H1 (cell line): ENCODE measurements at regions not wholly inside any gene's neighbourhood (a gene's known extent, or its start where the extent isn't known, plus 50 kb on each side); places are given as distances from the start of the nearest gene placed in this dataset.

Experiments used
- CTCF ChIP-seq, 3 experiments: IDR thresholded peaks; 1 replicate in 2 of 3; 2 replicates in 1 of 3; pipeline versions ENCODE4 v1.5.1 to v1.6.1; 2011; ENCODE audit warnings: low read length in 3 of 3, mild to moderate bottlenecking in 3 of 3, inconsistent platforms in 2 of 3, low read depth in 1 of 3, moderate library complexity in 1 of 3; ENCODE audit not compliant: insufficient read depth in 1 of 3; ENCODE audit errors: control extremely low read depth in 1 of 3
- KDM5A ChIP-seq: fragments of 200-600 bp; IDR thresholded peaks from 2 replicates; pipeline ENCODE4 v1.7.1; 2012; ENCODE audit warnings: mild to moderate bottlenecking, low read length, inconsistent platforms, mixed read lengths
- PHF8 ChIP-seq: fragments of 200-600 bp; sonication (generic); conservative IDR thresholded peaks from 2 replicates; pipeline ENCODE4 v1.7.1; 2012; ENCODE audit warnings: low read depth, mild to moderate bottlenecking, inconsistent platforms, low read length, moderate library complexity
- USF2 ChIP-seq: IDR thresholded peaks from 2 replicates; pipeline ENCODE4 v1.6.1; 2011; ENCODE audit warnings: low read length, improper control_type of control experiment

- TF ChIP-seq KDM5A (no peak), USF2 (no peak), CTCF (IDR thresholded peaks at IDR 0.05; ENCODE audit: control extremely low read depth in 1 of 3, insufficient read depth in 1 of 3, low read depth in 1 of 3, low read length in 3 of 3) (no peak), PHF8 (no peak)
These were observed 129.2 kb upstream of the ECI2 start for GRCh38 chr6:4264601-4265000.
